NCI-H524 treated with DMSO at 0.1 percent for 48 hours (cell line): ENCODE measurements at regions not wholly inside any gene's neighbourhood (a gene's known extent, or its start where the extent isn't known, plus 50 kb on each side); places are given as distances from the start of the nearest gene placed in this dataset.

Experiments used
- DNase-seq: peaks from one replicate; lab custom pipeline; 2025; lab: John Stamatoyannopoulos, UW

- DNase-seq: no peak
Observed at GRCh38 chr10:129402459-129402858, 64.6 kb upstream of the MGMT start.

- no peak for DNase-seq
Observed at GRCh38 chr10:129404091-129404490, 63.0 kb upstream of the MGMT start.

- no peak for DNase-seq
Observed at GRCh38 chr10:129405389-129405788, 61.7 kb upstream of the MGMT start.

- DNase-seq: no peak
Observed at GRCh38 chr10:129410688-129411392, 56.2 kb upstream of the MGMT start.

GRCh38 chr10:129411393-129411705, 55.7 kb upstream of the MGMT start:
- no peak for DNase-seq

GRCh38 chr10:129411772-129412171, 55.3 kb upstream of the MGMT start:
- DNase-seq: no peak

- no peak for DNase-seq
Observed at GRCh38 chr10:129413024-129413423, 54.0 kb upstream of the MGMT start.

- no peak for DNase-seq
Observed at GRCh38 chr10:129415215-129416140, 51.6 kb upstream of the MGMT start.

- no peak for DNase-seq
Observed at GRCh38 chr10:129416155-129416554, 50.9 kb upstream of the MGMT start.

GRCh38 chr10:129416956-129417765, 49.9 kb upstream of the MGMT start:
- DNase-seq: peak; percentile 40
